Ovary (tissue), 7 donors: ENCODE measurements at regions not wholly inside any gene's neighbourhood (a gene's known extent, or its start where the extent isn't known, plus 50 kb on each side); places are given as distances from the start of the nearest gene placed in this dataset.

Experiments used
- DNase-seq, 5 donors: peaks; one replicate each; pipeline ENCODE4 v3.0.0-alpha.2; 2019 to 2020
- H3K27ac ChIP-seq, 2 donors: fragments of 200-600 bp; one replicate each; pipeline versions ENCODE4 v1.5.1 to v1.8.0; 2019 to 2022
- H3K27me3 ChIP-seq: fragments of 200-600 bp; one replicate; pipeline ENCODE4 v1.8.0; 2022
- H3K36me3 ChIP-seq: fragments of 200-600 bp; sonication (generic); one replicate; pipeline ENCODE4 v1.5.1; 2019
- H3K4me1 ChIP-seq: one replicate; pipeline ENCODE4 v1.8.1; 2013; ENCODE audit warnings: mild to moderate bottlenecking, moderate library complexity; ENCODE audit not compliant: insufficient read depth
- H3K4me3 ChIP-seq: fragments of 200-600 bp; sonication (generic); one replicate; pipeline ENCODE4 v1.5.1; 2017
- H3K9me3 ChIP-seq, 2 donors: fragments of 200-600 bp in 1 of 2; sonication (generic) in 1 of 2; one replicate each; pipeline versions ENCODE4 v1.5.1 to v1.8.1; 2013 to 2019; ENCODE audit warnings: mild to moderate bottlenecking in 1 of 2, moderate library complexity in 1 of 2
- CTCF ChIP-seq, 3 donors: fragments of 450-650 bp in 2 of 3; fragments of 200-600 bp in 1 of 3; IDR thresholded peaks; one replicate each; pipeline versions ENCODE4 v1.5.1 to v1.8.0; 2016 to 2022; ENCODE audit warnings: antibody characterized with exemption in 3 of 3, mild to moderate bottlenecking in 1 of 3
- EP300 ChIP-seq: sonication (generic); formaldehyde crosslinking; IDR thresholded peaks from one replicate; pipeline ENCODE4 v1.6.1; 2017; ENCODE audit warnings: antibody characterized with exemption
- POLR2A ChIP-seq: fragments of 450-650 bp; IDR thresholded peaks from one replicate; pipeline ENCODE4 v1.6.1; 2017; ENCODE audit warnings: antibody characterized with exemption, mild to moderate bottlenecking, moderate library complexity
- WGBS, 3 donors: extraction: QIAGEN DNeasy Blood & Tissue Kit in 1 of 3; methylation state at CpG; one replicate each; pipeline versions ENCODE4 v1.1.5 to v1.1.7; 2013 to 2017; 5-methylcytosine and 5-hydroxymethylcytosine counted together
- intact Hi-C, 4 donors: fragments of 100-400 bp; cut with DNase I; formaldehyde crosslinking; loops; one replicate each; pipeline versions ENCODE4 v1.11.0 to v1.15.1; 2022 to 2023
- donor health status: DM: no; HTN: no; CAD: no; lungs with moderate emphysema.
- donor health status: DM: no; HTN: no; CAD: no.
- donor health status: Bipolar disorder and iron deficiency.
- donor health status: DM: no; HTN: no; CAD: no.
- donor health status: DM: yes; HTN: yes; CAD: no.

- Histone ChIP-seq H3K36me3 (no peaks in the 10 kb centered on the region), H3K27me3 (no peaks in the 10 kb centered on the region), H3K4me1 (no peaks in the 10 kb centered on the region), H3K9me3 (no peaks in the 10 kb centered on the region), H3K4me3 (no peak overlapping the region), H3K27ac (no peak overlapping the region)
- intact Hi-C loops: no loop called here
- DNase-seq: no peak
- TF ChIP-seq POLR2A (no peak), EP300 (no peak), CTCF (IDR thresholded peaks at IDR 0.05) (no peak)
- 31 to 35% (median 35%) methylated on average over 2 of the region's 2 CpGs for WGBS, 3 donors
Observed at GRCh38 chr11:121829159-121829643, 286.8 kb downstream of the BLID start.

- no peak overlapping the region for H3K27ac ChIP-seq
- TF ChIP-seq EP300 (no peak), POLR2A (no peak), CTCF (IDR thresholded peaks at IDR 0.05) (no peak)
- DNase-seq: no peak
- H3K9me3 ChIP-seq: no peaks in the 10 kb centered on the region
- intact Hi-C loops: loop anchor here in 1 of 4 donors (2.0 kb wide), 1 partner anchor 52 kb away; no protein-coding TSS in a partner anchor
- 69 to 83% (median 83%) methylated on average over 1 of the region's 1 CpG for WGBS, 3 donors
- H3K4me3 ChIP-seq: no peak overlapping the region
- no peaks in the 10 kb centered on the region for H3K4me1 ChIP-seq
- no peaks in the 10 kb centered on the region for H3K27me3 ChIP-seq
- no peaks in the 10 kb centered on the region for H3K36me3 ChIP-seq
Observed at GRCh38 chr11:121814962-121815361, 301.1 kb downstream of the BLID start.

GRCh38 chr11:121814296-121814695 lies 301.7 kb downstream of the BLID start:
- Histone ChIP-seq H3K4me1 (no peaks in the 10 kb centered on the region), H3K9me3 (no peaks in the 10 kb centered on the region), H3K27ac (no peak overlapping the region), H3K27me3 (no peaks in the 10 kb centered on the region), H3K4me3 (no peak overlapping the region), H3K36me3 (no peaks in the 10 kb centered on the region)
- intact Hi-C loops: loop anchor here in 1 of 4 donors (2.0 kb wide), 1 partner anchor 51 kb away; no protein-coding TSS in a partner anchor
- TF ChIP-seq CTCF (IDR thresholded peaks at IDR 0.05) (no peak), POLR2A (no peak), EP300 (no peak)
- DNase-seq: no peak

- H3K27me3 ChIP-seq: no peaks in the 10 kb centered on the region
- H3K36me3 ChIP-seq: no peaks in the 10 kb centered on the region
- intact Hi-C loops: no loop called here
- no peak for TF ChIP-seq POLR2A
- TF ChIP-seq CTCF (IDR thresholded peaks at IDR 0.05): no peak
- TF ChIP-seq EP300: no peak
- 35 to 47% (median 38%) methylated on average over 4 of the region's 4 CpGs for WGBS, 3 donors
- no peaks in the 10 kb centered on the region for H3K9me3 ChIP-seq
- DNase-seq: no peak
- H3K4me3 ChIP-seq: no peak overlapping the region
- H3K27ac ChIP-seq: no peak overlapping the region
- no peaks in the 10 kb centered on the region for H3K4me1 ChIP-seq
Observed at GRCh38 chr11:121810291-121810690, 305.7 kb downstream of the BLID start.
